Mononuclear cell (primary cell): ENCODE measurements at regions not wholly inside any gene's neighbourhood (a gene's known extent, or its start where the extent isn't known, plus 50 kb on each side); places are given as distances from the start of the nearest gene placed in this dataset.

Source experiments
- H3K27me3 ChIP-seq: 2 replicates; pipeline ENCODE4 v1.6.0; 2011; ENCODE audit warnings: low read length, control low read depth; ENCODE audit not compliant: insufficient read depth
- H3K4me1 ChIP-seq: 2 replicates; pipeline ENCODE4 v1.5.1; 2011; ENCODE audit warnings: mild to moderate bottlenecking, low read length, control low read depth; ENCODE audit not compliant: insufficient read depth
- H3K4me3 ChIP-seq: 2 replicates; pipeline ENCODE4 v1.5.1; 2011; ENCODE audit warnings: mild to moderate bottlenecking, low read length, moderate library complexity
- H3K9me3 ChIP-seq: 2 replicates; pipeline ENCODE4 v1.5.1; 2011; ENCODE audit warnings: low read depth, mild to moderate bottlenecking, control low read depth, low read length

DNA sequence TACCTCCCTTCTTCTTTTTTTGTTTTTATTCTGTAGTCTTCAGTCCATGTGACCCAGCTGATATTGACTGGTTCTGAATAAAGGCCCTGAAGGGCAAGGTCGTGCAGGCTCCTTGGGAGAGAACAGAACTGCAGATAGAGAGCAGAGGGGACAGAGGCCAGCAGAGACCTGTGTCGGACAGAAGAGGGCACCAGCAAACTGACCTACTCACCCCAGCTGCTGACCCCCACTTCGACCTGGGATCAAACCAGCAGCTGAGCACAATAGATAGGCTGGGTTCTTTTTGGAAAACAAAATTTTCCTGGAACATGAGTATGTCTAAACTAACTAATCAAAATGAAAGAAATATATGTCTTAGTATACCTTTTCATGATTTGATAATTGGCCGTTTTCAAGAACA is 695.1 kb downstream of the NR2F1-AS1 start:
- H3K4me3 ChIP-seq = no peak overlapping the region
- no peaks in the 10 kb centered on the region for H3K4me1 ChIP-seq
- no peaks in the 10 kb centered on the region for H3K9me3 ChIP-seq
- H3K27me3 ChIP-seq = no peaks in the 10 kb centered on the region

DNA sequence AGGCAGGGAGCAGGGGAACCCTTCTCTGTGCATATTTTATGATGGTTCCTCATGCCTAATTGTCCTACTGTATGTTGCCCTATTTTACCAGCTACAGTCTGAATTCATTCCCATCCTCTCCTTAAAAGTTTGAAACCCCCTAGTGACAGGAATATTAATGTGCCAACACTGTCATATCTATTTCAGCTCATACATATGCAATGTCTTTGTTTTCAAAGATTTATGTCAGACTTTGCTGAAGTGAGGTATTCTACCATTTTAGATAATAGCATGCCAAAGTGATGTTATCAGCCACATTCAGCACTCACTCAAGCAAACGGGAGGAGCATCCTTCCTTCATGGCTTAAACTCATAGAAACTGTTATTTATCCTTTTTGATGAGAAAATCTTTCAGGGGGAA is 696.5 kb downstream of the NR2F1-AS1 start:
- no peak overlapping the region for H3K4me3 ChIP-seq
- H3K27me3 ChIP-seq = no peaks in the 10 kb centered on the region
- H3K4me1 ChIP-seq = no peaks in the 10 kb centered on the region
- H3K9me3 ChIP-seq = no peaks in the 10 kb centered on the region

DNA sequence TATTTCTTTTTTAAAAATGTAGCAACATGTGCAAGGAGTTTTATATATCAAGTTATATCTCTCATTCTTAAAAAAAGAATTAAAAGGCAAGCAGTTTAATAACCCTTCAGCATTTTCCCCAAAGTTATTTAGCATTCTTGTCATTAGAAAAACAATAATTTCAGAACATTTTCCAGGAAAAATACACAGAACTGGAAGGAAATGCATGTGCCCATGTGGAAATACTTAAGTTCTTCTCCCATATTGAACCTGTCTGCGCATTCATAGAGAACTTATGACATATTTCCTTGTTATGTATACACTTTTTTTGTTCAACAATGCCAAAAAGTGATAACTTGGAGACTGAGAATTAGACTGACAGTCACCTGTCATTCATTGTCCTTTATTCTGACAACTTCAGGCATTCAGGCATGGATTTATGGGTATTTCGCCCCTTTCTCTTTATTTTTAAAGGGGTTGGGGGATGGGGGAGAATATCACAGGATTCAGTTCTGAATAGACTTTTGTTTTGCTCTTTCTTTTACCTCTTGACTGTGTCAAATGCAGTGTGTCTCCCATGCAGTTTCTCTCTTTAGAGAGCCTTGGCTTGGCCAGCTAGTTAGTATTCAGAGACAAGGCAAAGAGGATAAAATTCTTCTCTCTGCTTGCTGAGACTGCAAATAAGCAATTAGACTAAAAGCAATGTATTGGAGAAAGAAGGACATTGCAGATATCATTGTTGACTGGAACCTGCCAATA is 701.0 kb downstream of the NR2F1-AS1 start:
- Histone ChIP-seq H3K4me1 (no peaks in the 10 kb centered on the region), H3K27me3 (no peaks in the 10 kb centered on the region), H3K4me3 (no peak overlapping the region), H3K9me3 (no peaks in the 10 kb centered on the region)

DNA sequence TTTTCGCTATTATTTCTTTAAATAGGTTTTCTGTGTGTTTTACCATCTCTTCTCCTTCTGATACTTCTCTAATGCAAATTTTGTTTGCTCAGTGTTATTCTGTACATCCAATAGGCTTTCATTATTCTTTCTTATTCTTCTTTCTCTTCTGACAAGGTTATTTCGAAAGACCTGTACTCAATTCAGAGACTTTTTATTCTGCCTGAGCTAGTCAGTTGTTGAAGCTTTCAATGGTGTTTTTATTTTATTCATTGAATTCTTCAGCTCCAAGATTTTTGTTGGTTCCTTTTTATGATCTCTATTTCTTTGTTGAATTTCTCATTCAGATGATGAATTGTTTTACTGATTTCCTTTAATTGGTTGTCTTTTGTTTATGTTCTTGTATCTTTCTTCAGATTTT is 706.2 kb downstream of the NR2F1-AS1 start:
- Histone ChIP-seq H3K4me1 (no peaks in the 10 kb centered on the region), H3K9me3 (peaks cover 10% of the 10 kb centered on the region), H3K4me3 (no peak overlapping the region), H3K27me3 (no peaks in the 10 kb centered on the region)

DNA sequence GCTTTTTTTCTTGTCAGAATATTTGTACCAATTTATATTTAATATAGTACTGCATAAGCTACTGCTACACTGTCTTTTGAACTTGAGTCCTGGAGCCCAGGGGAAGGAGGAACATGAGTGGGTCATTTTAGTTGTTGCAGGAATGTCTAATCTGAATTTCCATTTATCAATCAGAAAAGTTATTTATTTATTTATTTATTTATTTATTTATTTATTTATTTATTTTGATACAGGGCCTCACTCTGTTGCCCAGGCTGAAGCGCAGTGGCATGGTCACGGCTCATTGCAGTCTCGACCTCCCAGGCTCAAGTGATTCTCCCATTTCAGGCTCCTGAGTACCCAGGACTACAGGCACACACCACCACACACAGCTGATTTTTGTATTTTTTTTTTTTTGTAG is 712.6 kb downstream of the NR2F1-AS1 start:
- no peaks in the 10 kb centered on the region for H3K4me1 ChIP-seq
- H3K4me3 ChIP-seq = no peak overlapping the region
- H3K27me3 ChIP-seq = no peaks in the 10 kb centered on the region
- H3K9me3 ChIP-seq = peaks cover 12% of the 10 kb centered on the region

DNA sequence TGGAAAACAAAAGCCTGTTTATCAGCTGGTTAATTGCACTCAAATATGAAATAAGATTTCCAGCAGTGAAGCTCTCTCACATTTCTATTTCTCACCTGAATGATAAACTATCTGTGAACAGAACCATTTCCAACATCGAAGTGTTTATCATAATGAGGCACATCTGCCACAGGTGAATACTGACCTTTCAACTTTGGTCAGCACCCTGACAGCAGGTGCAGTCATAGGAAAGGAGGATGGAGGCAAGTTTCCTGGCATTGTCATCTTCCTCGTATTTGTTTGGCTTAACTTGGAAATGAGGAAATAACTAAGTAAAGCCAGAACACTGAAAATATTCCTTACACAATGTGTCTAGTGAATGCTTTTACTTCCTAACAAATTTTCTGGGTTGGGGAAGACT is 716.4 kb downstream of the NR2F1-AS1 start:
- Histone ChIP-seq H3K4me3 (no peak overlapping the region), H3K27me3 (no peaks in the 10 kb centered on the region), H3K4me1 (no peaks in the 10 kb centered on the region), H3K9me3 (peaks cover under 1% of the 10 kb centered on the region)

DNA sequence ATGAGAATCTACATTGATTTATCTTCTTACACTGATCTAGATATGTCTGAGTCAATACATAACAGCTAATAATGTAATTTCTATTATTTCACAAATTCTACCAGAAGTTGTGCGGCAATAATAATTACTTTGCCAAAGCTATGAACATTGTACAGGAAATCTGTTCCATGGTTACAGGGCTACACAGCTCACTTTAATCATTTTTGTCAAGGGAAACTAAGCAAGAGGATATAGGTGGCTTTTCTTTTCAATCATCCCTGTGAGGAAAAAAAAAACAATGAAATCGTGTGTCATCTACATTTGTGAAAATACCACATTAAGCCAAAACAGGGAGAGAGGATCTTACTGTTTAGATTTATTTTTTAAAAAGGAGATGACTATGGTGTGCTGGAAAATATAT is 717.4 kb downstream of the NR2F1-AS1 start:
- Histone ChIP-seq H3K4me3 (no peak overlapping the region), H3K4me1 (no peaks in the 10 kb centered on the region), H3K9me3 (no peaks in the 10 kb centered on the region), H3K27me3 (no peaks in the 10 kb centered on the region)

DNA sequence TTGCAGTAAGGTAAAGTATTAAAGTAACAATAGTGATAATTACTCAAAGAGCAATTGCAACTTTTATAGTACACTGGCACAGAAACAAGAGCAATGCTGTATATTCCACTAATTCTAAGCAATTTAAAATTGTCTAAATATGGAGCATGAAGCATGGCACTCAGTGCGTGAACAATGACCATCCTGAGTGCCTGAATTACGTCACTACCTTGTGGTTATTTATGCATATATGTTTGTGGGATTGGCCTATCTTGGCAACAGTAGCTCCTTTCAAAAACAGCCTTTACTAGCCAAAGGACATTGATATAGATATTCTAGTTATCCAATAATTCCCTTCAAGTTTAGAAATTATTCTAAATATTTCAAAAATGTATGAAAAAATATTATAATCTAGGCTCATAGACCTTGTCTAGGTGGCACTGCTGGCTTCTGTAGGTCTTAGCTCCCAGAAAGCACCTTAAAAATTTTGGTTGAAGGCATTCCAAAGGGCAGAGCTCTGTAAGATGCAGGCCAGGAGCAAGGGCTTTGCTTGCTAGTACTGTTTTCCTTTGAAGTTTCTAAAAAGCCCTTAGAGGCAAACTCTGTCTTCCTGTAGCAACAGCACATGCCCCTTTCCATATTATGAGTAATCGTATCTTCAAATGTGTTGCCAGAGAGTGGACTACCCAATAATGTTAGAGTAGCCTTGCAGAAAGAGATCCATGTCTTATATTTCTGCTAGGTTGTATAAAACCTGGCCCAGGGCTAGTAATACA is 719.3 kb downstream of the NR2F1-AS1 start:
- no peak overlapping the region for H3K4me3 ChIP-seq
- no peaks in the 10 kb centered on the region for H3K4me1 ChIP-seq
- no peaks in the 10 kb centered on the region for H3K27me3 ChIP-seq
- no peaks in the 10 kb centered on the region for H3K9me3 ChIP-seq

DNA sequence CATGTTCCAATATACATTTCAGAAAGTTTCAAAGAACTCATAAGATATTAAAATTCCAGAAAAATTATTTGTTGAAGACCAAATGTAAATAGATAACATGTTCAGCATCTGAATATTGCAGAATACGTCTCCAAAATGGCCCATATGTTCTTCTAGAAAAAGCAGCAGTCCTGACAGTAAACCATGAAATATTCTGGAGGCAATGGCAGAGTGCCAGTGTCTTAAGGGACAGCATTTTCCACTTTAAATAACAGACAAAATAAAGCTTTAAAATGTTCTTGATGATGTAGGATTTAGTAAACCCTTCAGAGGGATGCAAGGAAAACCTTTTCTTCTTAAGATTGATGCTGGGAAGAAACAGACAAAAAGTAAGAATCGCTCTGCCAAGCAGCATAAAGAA is 721.0 kb downstream of the NR2F1-AS1 start:
- Histone ChIP-seq H3K4me1 (no peaks in the 10 kb centered on the region), H3K27me3 (no peaks in the 10 kb centered on the region), H3K9me3 (no peaks in the 10 kb centered on the region), H3K4me3 (no peak overlapping the region)

DNA sequence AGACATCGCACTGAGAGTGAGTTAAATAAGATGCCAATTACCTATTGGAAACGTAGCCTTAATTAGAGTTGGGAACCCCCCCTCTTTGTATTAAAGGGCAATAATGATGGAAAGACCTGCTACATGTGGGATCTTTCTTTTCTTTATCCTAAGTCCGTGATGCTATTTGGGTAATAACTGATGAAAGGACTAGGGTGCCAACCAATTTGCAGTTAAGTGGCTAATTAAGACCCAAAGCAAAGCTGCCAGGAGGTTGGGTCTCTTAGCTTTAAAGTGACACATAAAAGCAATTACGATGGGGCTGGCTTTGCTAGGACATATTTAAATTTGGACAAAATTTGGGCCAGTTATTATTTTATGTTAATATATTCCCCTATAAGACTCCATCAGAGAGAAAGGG is 728.8 kb downstream of the NR2F1-AS1 start:
- H3K9me3 ChIP-seq = no peaks in the 10 kb centered on the region
- H3K4me1 ChIP-seq = no peaks in the 10 kb centered on the region
- H3K4me3 ChIP-seq = no peak overlapping the region
- no peaks in the 10 kb centered on the region for H3K27me3 ChIP-seq

DNA sequence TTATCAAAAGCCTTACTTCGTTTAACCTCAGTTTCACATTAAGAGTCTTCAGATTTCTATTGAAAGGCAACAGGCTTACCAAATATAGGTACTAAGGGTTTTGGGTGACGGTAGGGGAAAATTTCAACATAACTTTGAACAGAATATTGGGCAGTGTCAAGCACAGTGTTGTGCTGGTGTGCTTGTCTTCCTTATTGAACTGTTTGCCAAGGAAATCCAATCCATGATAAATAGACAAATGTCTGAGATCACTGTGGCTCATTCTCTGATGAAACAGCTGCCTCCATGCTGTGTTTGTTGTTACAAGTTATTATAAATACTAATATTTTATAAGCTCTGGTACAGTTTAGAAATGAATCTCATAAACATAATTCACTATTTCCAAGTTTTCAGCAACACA is 730.1 kb downstream of the NR2F1-AS1 start:
- Histone ChIP-seq H3K4me1 (no peaks in the 10 kb centered on the region), H3K4me3 (no peak overlapping the region), H3K9me3 (no peaks in the 10 kb centered on the region), H3K27me3 (no peaks in the 10 kb centered on the region)

DNA sequence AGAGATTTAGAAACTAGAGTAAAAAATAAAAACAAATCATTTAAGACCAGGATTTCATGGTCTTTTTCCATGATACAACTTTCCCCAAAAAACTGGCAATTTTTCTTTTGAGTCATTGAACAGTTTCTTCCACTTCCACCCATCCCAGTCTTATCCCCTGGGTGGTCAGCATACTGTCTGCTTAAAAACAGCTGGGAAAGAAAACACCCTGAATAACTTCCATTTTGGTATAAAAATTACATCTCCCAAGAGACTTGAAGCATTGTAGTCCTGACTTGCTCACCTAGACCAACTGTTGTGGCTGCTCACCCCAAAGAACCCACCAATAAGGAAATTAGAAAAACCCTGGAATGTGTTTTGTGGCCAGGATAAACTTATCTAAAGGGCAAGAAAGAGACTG is 731.3 kb downstream of the NR2F1-AS1 start:
- H3K27me3 ChIP-seq = no peaks in the 10 kb centered on the region
- H3K4me3 ChIP-seq = no peak overlapping the region
- H3K4me1 ChIP-seq = no peaks in the 10 kb centered on the region
- no peaks in the 10 kb centered on the region for H3K9me3 ChIP-seq

DNA sequence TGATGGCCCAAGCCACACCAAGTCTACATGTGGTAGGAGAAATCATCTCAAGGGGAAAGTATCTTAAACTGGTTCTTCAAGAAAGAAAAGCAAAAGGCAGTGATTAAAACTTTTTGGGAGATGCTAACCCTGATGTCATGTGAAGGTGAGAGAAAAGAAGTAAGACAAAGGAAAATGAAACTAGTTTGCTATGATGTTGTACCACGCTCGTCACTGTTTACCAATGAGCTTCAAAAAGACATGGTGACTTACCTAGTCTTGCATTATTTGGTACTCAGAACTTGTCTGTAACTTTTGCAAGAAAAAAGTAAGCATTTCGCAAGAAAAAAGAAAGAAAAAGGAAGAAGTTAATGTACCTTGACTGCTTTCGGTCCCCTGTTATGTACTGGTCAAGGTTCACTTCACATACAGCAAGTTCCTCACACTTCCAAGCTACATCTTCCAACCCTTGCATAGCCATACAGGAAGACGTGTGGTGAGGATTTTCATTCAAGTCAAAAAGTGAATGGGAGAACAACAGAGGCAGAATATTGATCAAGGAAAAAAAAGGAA is 739.3 kb downstream of the NR2F1-AS1 start:
- Histone ChIP-seq H3K27me3 (no peaks in the 10 kb centered on the region), H3K4me3 (no peak overlapping the region), H3K9me3 (no peaks in the 10 kb centered on the region), H3K4me1 (no peaks in the 10 kb centered on the region)

DNA sequence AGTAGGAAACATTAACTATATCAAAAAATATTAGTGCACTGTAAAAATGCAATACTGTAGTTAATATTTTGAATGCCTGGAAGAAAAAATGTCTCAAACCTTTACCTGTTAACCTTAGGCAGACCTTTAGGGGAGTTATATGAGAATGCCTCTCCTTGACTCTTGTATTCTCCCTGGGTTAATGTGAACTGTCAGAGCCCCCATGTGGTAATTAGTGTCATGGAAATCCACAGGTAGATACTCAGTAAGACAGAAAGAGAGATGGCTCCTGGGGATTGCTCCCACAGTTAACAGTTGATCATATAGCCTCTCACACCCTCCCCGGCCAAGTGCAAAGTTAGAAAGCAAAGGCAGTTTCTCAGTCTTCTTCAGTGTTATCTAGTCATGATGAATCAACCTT is 742.8 kb downstream of the NR2F1-AS1 start:
- Histone ChIP-seq H3K27me3 (no peaks in the 10 kb centered on the region), H3K4me3 (no peak overlapping the region), H3K4me1 (no peaks in the 10 kb centered on the region), H3K9me3 (no peaks in the 10 kb centered on the region)

DNA sequence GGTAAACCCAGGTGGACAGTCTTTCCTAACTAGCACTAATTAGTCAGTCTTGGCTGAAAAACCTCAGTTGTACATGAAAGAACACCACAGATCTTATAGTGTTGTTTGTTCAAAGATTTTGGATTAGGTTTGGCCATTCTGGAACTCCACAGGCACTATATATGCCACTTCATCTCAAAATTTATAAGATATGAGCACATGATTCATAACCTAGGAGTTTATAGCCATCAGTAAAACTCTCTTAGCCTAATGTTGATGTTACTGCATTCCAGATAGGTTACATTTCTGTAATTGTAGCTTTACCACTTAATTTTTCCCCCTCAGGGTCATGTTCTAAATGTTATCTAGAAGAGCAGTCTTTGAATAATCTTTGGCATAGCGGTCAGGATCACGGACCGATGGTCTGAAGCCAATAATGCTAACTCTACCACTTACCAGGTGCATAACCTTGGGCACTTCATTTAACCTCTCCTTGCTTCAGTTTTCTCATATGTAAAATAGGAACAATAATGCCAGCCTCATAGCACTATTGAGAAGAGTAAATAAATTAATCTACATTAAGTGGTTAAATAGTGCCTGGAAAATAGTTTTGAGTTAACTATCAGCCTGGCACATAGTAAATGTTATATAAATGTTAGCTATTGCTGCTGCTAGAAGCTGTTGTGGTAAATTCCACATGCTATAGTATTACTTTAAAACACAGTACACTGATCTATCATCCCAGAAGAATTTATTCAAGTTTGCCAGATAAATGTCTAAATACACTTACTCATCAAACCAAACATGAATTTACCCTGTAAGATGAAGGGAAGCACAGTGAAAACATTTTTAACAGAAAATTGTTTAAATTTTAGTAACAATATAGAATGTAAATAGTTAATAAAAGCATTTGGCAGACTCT is 743.9 kb downstream of the NR2F1-AS1 start:
- Histone ChIP-seq H3K4me3 (no peak overlapping the region), H3K4me1 (no peaks in the 10 kb centered on the region), H3K27me3 (no peaks in the 10 kb centered on the region), H3K9me3 (no peaks in the 10 kb centered on the region)
